OCI-LY7 (cell line): ENCODE measurements at regions not wholly inside any gene's neighbourhood (a gene's known extent, or its start where the extent isn't known, plus 50 kb on each side); places are given as distances from the start of the nearest gene placed in this dataset.

Experiments used
- CTCF ChIP-seq: fragments of 200-600 bp; sonication (generic); conservative IDR thresholded peaks from 2 replicates; pipeline ENCODE4 v1.5.1; 2014; ENCODE audit warnings: mild to moderate bottlenecking, antibody characterized with exemption, low read length, moderate library complexity, mixed read lengths
- EZH2phosphoT487 ChIP-seq: fragments of 200-600 bp; sonication (generic); IDR thresholded peaks from 2 replicates; pipeline ENCODE4 v1.6.1; 2018; ENCODE audit warnings: low read depth, borderline replicate concordance, mild to moderate bottlenecking, mixed run types, antibody characterized with exemption, low read length, moderate library complexity, mixed read lengths

- no peak for TF ChIP-seq CTCF
- TF ChIP-seq EZH2phosphoT487, result no peak
Observed at GRCh38 chr17:70292366-70292765, 123.0 kb downstream of the KCNJ2 start.
